GM19240 (cell line): ENCODE measurements at regions not wholly inside any gene's neighbourhood (a gene's known extent, or its start where the extent isn't known, plus 50 kb on each side); places are given as distances from the start of the nearest gene placed in this dataset.

ENCODE experiments used
- DNase-seq: peaks from one replicate; pipeline ENCODE4 v3.0.0; 2011; ENCODE audit warnings: low spot score; ENCODE audit not compliant: insufficient read length

GRCh38 chr11:69968396-69969347 is 109.4 kb upstream of the ANO1 start:
- DNase-seq = no peak

DNA sequence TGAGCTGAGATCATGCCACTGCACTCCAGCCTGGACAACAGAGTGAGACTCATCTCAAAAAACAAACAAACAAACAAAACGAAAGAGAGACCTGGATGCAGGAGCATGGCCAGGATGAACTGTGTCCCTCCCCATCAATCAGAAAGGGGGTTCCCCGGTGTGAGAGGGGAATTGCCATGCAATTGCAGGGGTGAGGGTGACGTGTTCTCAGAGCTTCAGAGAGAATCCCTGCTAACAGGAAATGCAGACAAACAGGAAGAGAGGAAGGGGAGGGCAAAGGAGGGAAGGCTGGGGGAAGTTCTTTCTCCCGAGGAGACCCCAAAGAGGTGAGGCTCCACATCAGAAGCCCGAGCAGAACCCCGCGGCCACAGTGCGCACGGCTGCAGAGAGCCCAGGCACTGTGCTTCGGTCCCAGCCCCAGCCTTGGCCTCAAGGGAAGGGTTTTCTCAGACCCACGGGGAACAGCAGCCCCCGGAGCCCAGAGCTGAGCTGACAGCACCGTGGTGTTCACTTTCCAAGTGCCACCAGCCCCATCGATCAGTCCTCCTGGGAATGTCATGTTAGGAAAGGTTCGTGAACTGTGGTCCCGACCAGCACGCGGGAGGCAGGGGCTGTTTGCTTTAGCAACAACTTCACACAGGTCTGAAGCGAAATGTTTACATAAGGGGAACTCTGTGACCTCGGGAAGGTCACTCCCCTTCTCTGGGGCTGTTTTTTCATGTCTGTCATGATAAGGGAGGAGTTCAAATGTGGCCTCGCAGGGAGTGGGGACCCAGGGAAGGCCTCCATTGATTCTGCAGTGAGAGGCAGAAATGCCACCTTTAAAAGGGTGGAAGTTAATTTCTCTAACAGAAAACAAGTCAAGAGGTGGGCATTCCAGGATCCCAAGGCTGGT is 108.0 kb upstream of the ANO1 start:
- DNase-seq = no peak

- no peak for DNase-seq
Observed at GRCh38 chr11:69970785-69971535, 107.2 kb upstream of the ANO1 start.

- no peak for DNase-seq
Observed at GRCh38 chr11:69971741-69972140, 106.4 kb upstream of the ANO1 start.

- DNase-seq = no peak
Observed at GRCh38 chr11:69972351-69972802, 105.7 kb upstream of the ANO1 start.

- no peak for DNase-seq
Observed at GRCh38 chr11:69974528-69974927, 103.6 kb upstream of the ANO1 start.

GRCh38 chr11:69975822-69976221 is 102.3 kb upstream of the ANO1 start:
- DNase-seq = no peak

DNA sequence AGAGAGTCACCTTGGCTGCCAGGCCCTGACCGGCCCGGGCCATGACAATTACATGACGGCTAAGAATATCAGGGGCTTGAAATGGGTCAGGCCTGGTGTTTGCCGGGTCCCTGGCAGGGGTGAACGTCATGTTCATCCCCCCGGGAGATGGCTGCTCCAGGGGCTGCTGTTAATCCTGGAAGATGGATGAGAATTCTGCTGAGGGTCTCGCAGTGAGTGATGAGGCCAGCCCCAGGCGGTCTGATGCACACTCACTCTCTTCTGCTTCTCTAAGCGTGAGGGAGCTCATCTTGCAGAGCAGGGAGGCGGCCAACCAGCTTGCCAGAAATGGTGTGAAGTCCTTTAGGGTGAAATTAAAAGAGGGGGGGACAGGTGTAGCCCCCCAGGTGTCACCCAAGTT is 101.3 kb upstream of the ANO1 start:
- DNase-seq = no peak

DNA sequence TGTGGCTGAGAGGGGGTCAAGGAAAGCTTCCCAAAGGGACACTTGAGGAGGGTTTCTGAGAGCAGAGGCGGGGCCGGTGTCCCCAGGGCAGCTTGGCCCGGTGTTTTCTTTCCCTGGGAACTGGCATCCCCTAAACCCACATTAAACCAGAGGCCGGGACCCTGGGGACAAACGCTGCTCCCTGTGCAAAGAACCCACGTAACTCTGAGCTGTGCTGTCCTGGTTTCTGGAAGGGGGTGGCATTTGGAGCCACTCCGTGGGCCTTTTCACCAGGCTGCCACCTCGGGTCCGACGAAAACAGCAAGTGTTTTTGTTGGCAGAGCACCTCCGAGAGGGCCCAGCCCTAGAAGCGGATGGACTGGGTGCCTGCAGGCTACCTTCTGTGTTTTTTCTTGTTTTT is 100.2 kb upstream of the ANO1 start:
- DNase-seq = no peak

GRCh38 chr11:69978841-69979614 is 99.1 kb upstream of the ANO1 start:
- DNase-seq = no peak

DNA sequence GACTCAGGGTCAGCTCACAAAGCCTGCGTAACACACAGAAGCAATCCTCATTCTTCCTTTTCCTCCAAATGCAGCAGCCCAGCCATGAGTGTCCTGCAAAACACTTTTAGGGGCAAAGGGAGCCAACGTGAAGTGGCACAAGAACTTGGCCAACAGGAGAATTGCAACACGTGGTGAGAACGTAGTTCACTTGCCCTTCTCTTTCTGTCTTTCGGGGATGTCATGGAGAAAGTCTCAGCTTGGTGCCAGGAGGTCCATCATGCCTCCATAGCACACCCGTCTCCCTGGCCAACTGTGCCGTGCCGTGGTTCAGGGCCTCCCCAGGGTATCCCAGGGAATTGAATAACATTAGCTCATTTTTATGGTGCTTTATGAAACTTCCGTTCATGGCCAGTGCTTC is 98.5 kb upstream of the ANO1 start:
- no peak for DNase-seq

- DNase-seq = no peak
Observed at GRCh38 chr11:69981119-69981784, 96.9 kb upstream of the ANO1 start.

DNA sequence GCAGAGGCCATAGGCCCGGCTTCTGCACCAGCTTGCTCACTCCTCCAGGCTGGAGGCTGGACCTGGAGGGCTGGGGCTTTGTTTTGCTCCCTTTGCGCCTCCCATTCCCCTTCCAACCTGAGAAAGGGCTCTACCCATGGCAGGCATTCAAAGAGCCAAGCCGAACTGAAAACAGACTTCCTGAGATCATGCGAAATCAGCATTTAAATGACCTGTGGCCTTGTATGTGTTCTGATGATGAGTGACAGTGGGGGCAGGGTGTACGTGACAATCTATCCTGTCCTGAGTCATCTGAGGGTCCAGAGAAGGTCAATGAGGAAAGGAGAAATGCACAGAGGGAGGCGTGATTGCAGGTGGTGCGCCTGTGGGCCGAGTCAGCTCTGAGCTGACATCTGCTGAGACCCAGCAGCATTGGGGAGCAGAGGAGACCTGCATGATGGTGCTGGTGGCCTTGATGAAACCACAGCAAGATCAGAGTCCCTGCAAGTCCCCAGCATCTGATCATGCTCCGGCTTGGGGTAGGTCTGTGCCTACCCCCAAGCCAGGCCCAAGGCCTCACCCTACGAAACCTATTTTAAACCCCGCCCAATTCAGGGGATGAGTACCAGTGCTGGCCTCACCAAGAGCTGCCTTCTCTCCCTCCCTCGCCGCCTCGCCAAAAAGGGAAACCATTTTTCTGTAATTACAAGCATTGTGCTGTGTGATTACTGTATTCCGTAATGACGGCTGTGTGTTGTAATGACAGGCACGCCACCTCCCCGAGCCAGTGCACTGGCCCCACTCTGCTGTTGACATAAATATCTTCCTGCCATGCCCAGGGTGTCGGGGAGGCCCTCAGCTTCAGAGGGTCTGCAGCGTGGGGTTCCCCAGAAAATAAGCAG is 95.2 kb upstream of the ANO1 start:
- DNase-seq = no peak

- no peak for DNase-seq
Observed at GRCh38 chr11:69983571-69983877, 94.6 kb upstream of the ANO1 start.

- DNase-seq = no peak
Observed at GRCh38 chr11:69983897-69984438, 94.1 kb upstream of the ANO1 start.

DNA sequence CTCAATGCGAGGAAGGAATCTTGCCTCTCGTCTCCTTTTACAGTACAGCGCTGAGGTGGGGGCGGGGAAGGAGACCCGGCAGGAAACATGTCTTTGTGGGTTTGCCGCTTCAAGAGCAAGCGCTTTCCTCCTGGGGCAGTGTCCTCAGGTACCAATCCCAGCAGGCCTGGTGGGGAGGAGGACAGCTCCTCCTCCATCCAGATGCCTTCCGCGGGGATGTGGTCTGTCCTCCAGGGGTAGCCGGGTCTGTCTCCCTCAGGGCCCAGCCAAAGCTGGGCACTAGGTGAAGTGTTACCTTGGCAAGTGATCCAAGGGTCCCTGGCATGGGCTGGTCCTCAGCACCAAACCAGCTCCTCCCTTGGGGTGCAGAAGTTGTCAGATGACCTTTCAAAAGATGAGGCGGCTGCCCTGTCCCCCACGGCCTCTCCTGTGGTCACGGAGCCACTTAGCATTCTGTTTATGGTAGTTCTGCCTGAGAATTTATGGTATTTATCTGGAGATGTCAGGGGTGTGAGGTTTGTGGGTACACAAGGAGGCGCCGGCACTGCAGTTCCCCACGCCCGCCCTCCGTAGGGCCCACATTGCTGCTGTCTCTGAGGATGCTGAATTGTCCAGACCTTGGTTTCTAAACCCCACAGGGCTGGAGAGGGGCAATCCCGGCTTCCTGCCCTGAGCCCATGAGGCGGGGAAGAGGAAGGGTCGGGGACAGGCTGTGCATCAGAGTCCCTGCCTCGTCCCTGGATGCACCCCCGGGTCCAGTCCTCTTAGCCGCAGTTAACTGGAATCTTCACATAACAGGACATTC is 93.5 kb upstream of the ANO1 start:
- DNase-seq = no peak

DNA sequence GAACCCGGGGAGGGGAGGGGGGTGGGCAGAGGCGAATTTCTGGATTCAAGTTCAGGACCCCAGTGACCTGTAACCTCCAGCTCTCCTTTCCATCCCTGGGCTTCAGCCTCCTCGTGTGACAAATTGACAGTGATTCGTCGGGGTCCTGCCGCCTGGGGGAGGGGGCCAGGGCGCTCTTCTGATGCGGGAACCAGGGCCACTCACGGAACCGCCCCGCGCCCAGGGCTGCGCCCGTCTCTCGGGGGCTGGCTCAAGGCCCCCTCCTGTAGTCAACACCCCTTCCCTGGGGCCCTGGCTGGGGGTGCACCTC is 92.8 kb upstream of the ANO1 start:
- DNase-seq = no peak

- DNase-seq = no peak
Observed at GRCh38 chr11:69985641-69986439, 92.3 kb upstream of the ANO1 start.
